ENCODE measurements at regions not wholly inside any gene's neighbourhood (a gene's known extent, or its start where the extent isn't known, plus 50 kb on each side); places are given as distances from the start of the nearest gene placed in this dataset.
A peak's percentile ranks its signal among the peaks of the same experiment; 100 is the strongest.

GRCh38 chr2:138106606-138107005, 142.3 kb downstream of the HNMT start:
- no peak for DNase-seq (ENCODE audit: low read depth)
- no peak overlapping the region for H3K4me3 ChIP-seq (ENCODE audit: low read depth, low read length)
- TF ChIP-seq CTCF (conservative IDR thresholded peaks at IDR 0.05; ENCODE audit: low read depth, low read length), result no peak

- TF ChIP-seq CTCF (conservative IDR thresholded peaks at IDR 0.05; ENCODE audit: low read depth, low read length), result no peak
- DNase-seq (ENCODE audit: low read depth), result peak; percentile 9
- no peak overlapping the region for H3K4me3 ChIP-seq (ENCODE audit: low read depth, low read length)
These were observed 143.0 kb downstream of the HNMT start for GRCh38 chr2:138107288-138107687.

GRCh38 chr2:138110453-138111083, 146.3 kb downstream of the HNMT start:
- TF ChIP-seq CTCF (conservative IDR thresholded peaks at IDR 0.05; ENCODE audit: low read depth, low read length), result no peak
- DNase-seq (ENCODE audit: low read depth), result no peak
- H3K4me3 ChIP-seq (ENCODE audit: low read depth, low read length), result no peak overlapping the region

GRCh38 chr2:138112536-138112935, 148.3 kb downstream of the HNMT start:
- no peak overlapping the region for H3K4me3 ChIP-seq (ENCODE audit: low read depth, low read length)
- DNase-seq (ENCODE audit: low read depth), result peak; percentile 52
- TF ChIP-seq CTCF (conservative IDR thresholded peaks at IDR 0.05; ENCODE audit: low read depth, low read length), result no peak

GRCh38 chr2:138113871-138114525, 149.7 kb downstream of the HNMT start:
- no peak overlapping the region for H3K4me3 ChIP-seq (ENCODE audit: low read depth, low read length)
- peak; percentile 27 for DNase-seq (ENCODE audit: low read depth)
- TF ChIP-seq CTCF (conservative IDR thresholded peaks at IDR 0.05; ENCODE audit: low read depth, low read length), result no peak

- peak; percentile 51 for DNase-seq (ENCODE audit: low read depth)
- no peak overlapping the region for H3K4me3 ChIP-seq (ENCODE audit: low read depth, low read length)
- no peak for TF ChIP-seq CTCF (conservative IDR thresholded peaks at IDR 0.05; ENCODE audit: low read depth, low read length)
These were observed 151.4 kb downstream of the HNMT start for GRCh38 chr2:138115666-138116065.

- no peak for DNase-seq (ENCODE audit: low read depth)
- no peak overlapping the region for H3K4me3 ChIP-seq (ENCODE audit: low read depth, low read length)
- no peak for TF ChIP-seq CTCF (conservative IDR thresholded peaks at IDR 0.05; ENCODE audit: low read depth, low read length)
These were observed 152.2 kb downstream of the HNMT start for GRCh38 chr2:138116456-138116855.
